ENCODE measurements at regions not wholly inside any gene's neighbourhood (a gene's known extent, or its start where the extent isn't known, plus 50 kb on each side); places are given as distances from the start of the nearest gene placed in this dataset.

- no peak for TF ChIP-seq CTCF (IDR thresholded peaks at IDR 0.05; ENCODE audit: insufficient read depth, low read length, poor library complexity, severe bottlenecking)
- H3K4me3 ChIP-seq (replicated peaks; ENCODE audit: low read depth, low read length) = no peak overlapping the region
Measured at GRCh38 chr14:84726471-84726870, 803.5 kb upstream of the FLRT2 start.

DNA sequence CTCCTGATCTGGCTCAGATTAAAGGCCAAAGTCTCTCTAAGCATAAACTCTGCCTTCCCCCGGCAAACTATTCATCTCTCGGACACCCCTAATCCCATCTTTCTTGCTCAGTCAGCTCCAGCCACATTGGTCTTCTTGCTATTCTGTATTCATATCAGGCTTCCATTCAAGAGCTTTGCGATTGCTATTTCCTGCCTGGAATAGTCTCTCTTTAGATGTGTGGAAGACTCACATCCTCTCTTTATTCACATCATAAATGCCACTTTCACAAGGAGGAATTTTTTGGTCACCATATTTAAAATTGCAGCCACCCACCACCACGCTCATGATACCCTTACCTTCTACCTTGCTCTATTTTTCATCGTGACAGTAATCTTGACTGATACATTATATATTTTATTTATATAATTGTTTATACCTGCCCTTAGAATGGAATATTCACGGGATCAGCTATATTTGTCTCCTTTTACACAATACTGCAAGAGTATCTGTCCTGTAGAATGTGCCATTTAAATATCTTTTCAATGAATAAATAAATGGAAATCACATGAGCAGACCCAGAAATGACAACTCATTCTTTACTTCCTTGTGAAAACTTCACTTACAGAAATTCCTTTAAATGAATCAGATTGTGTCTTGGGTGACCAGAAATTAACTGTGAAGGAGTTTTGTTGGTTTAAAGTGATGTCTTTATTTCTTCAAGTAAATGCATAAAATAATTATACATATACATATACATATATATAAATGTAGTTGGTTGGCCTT lies 780.6 kb upstream of the FLRT2 start:
- DNase-seq (ENCODE audit: extremely low read depth, insufficient read length) = no peak
- H3K4me3 ChIP-seq (replicated peaks; ENCODE audit: low read depth, low read length) = no peak overlapping the region
- H3K27me3 ChIP-seq (replicated peaks; ENCODE audit: control insufficient read depth, insufficient read depth, low read length) = no peaks in the 10 kb centered on the region
- H3K36me3 ChIP-seq (ENCODE audit: control insufficient read depth, insufficient read depth, low read length) = no peaks in the 10 kb centered on the region
- TF ChIP-seq CTCF (IDR thresholded peaks at IDR 0.05; ENCODE audit: insufficient read depth, low read length, poor library complexity, severe bottlenecking) = no peak

More at GRCh38 chr14:84726471-84726870, 803.5 kb upstream of the FLRT2 start:
- DNase-seq (ENCODE audit: extremely low read depth, insufficient read length) = no peak
- H3K36me3 ChIP-seq (ENCODE audit: control insufficient read depth, insufficient read depth, low read length) = no peaks in the 10 kb centered on the region
- no peaks in the 10 kb centered on the region for H3K27me3 ChIP-seq (replicated peaks; ENCODE audit: control insufficient read depth, insufficient read depth, low read length)

DNA sequence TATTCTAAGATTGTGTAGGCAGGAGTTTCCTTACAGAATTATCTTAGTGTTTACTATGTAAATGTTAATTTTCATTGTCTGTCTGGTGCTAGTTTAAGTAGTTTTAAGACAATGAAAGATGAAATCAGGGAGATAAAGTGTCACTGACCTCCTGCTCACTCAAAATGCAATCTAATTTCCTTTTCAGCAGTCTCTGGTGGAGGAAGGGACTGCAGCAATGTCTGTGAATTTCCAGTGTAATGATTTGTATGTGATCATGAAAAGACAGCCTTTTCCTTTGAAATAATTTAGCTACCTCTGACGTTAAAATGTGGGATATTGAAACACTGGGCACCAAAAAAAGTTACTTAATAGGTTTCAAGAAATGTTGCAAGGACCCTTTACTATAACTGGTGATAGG lies 779.7 kb upstream of the FLRT2 start:
- Histone ChIP-seq H3K27me3 (replicated peaks; ENCODE audit: control insufficient read depth, insufficient read depth, low read length) (no peaks in the 10 kb centered on the region), H3K4me3 (replicated peaks; ENCODE audit: low read depth, low read length) (no peak overlapping the region), H3K36me3 (ENCODE audit: control insufficient read depth, insufficient read depth, low read length) (no peaks in the 10 kb centered on the region)
- no peak for TF ChIP-seq CTCF (IDR thresholded peaks at IDR 0.05; ENCODE audit: insufficient read depth, low read length, poor library complexity, severe bottlenecking)
- no peak for DNase-seq (ENCODE audit: extremely low read depth, insufficient read length)

- Histone ChIP-seq H3K4me3 (replicated peaks; ENCODE audit: low read depth, low read length) (no peak overlapping the region), H3K27me3 (replicated peaks; ENCODE audit: control insufficient read depth, insufficient read depth, low read length) (no peaks in the 10 kb centered on the region), H3K36me3 (ENCODE audit: control insufficient read depth, insufficient read depth, low read length) (no peaks in the 10 kb centered on the region)
- no peak for DNase-seq (ENCODE audit: extremely low read depth, insufficient read length)
- TF ChIP-seq CTCF (IDR thresholded peaks at IDR 0.05; ENCODE audit: insufficient read depth, low read length, poor library complexity, severe bottlenecking) = no peak
Measured at GRCh38 chr14:84750763-84751554, 779.0 kb upstream of the FLRT2 start.

GRCh38 chr14:84751745-84752144 lies 778.2 kb upstream of the FLRT2 start:
- no peak overlapping the region for H3K4me3 ChIP-seq (replicated peaks; ENCODE audit: low read depth, low read length)
- no peaks in the 10 kb centered on the region for H3K27me3 ChIP-seq (replicated peaks; ENCODE audit: control insufficient read depth, insufficient read depth, low read length)
- no peaks in the 10 kb centered on the region for H3K36me3 ChIP-seq (ENCODE audit: control insufficient read depth, insufficient read depth, low read length)
- TF ChIP-seq CTCF (IDR thresholded peaks at IDR 0.05; ENCODE audit: insufficient read depth, low read length, poor library complexity, severe bottlenecking) = no peak
- DNase-seq (ENCODE audit: extremely low read depth, insufficient read length) = no peak
